ENCODE measurements at regions not wholly inside any gene's neighbourhood (a gene's known extent, or its start where the extent isn't known, plus 50 kb on each side); places are given as distances from the start of the nearest gene placed in this dataset.

- TF ChIP-seq CTCF (IDR thresholded peaks at IDR 0.05) (no peak), POLR2A (IDR thresholded peaks at IDR 0.05) (no peak)
- 79 to 81% methylated on average over 2 of the region's 2 CpGs for WGBS, 2 donors
- no peaks in the 10 kb centered on the region for H3K9me3 ChIP-seq
- no peaks in the 10 kb centered on the region for H3K27me3 ChIP-seq
- no peaks in the 10 kb centered on the region for H3K4me1 ChIP-seq
- H3K4me3 ChIP-seq (replicated peaks in 1 of 3): no peak overlapping the region
- no peaks in the 10 kb centered on the region for H3K36me3 ChIP-seq
- no peak overlapping the region for H3K27ac ChIP-seq
- DNase-seq: no peak
- intact Hi-C loops (cut with DNase I): no loop called here
These were observed 581.1 kb upstream of the SEMA6D start for GRCh38 chr15:47136236-47136635.

- intact Hi-C loops (cut with DNase I): no loop called here
- 57 to 60% methylated on average over 2 of the region's 2 CpGs for WGBS, 2 donors
- Histone ChIP-seq H3K4me1 (no peaks in the 10 kb centered on the region), H3K4me3 (replicated peaks in 1 of 3) (no peak overlapping the region), H3K9me3 (no peaks in the 10 kb centered on the region), H3K27me3 (no peaks in the 10 kb centered on the region), H3K36me3 (no peaks in the 10 kb centered on the region), H3K27ac (no peak overlapping the region)
- no peak for TF ChIP-seq CTCF (IDR thresholded peaks at IDR 0.05)
- TF ChIP-seq POLR2A (IDR thresholded peaks at IDR 0.05): no peak
- no peak for DNase-seq
These were observed 577.3 kb upstream of the SEMA6D start for GRCh38 chr15:47139965-47140364.

GRCh38 chr15:47157827-47158226 is 559.5 kb upstream of the SEMA6D start:
- no peak for DNase-seq
- H3K36me3 ChIP-seq: no peaks in the 10 kb centered on the region
- TF ChIP-seq POLR2A (IDR thresholded peaks at IDR 0.05): no peak
- TF ChIP-seq CTCF (IDR thresholded peaks at IDR 0.05): no peak
- intact Hi-C loops (cut with DNase I): no loop called here
- no peak overlapping the region for H3K4me3 ChIP-seq (replicated peaks in 1 of 3)
- no peak overlapping the region for H3K27ac ChIP-seq
- no peaks in the 10 kb centered on the region for H3K27me3 ChIP-seq
- H3K9me3 ChIP-seq: no peaks in the 10 kb centered on the region
- 76 to 83% methylated on average over 4 of the region's 4 CpGs for WGBS, 2 donors
- no peaks in the 10 kb centered on the region for H3K4me1 ChIP-seq

- Histone ChIP-seq H3K27ac (no peak overlapping the region), H3K36me3 (no peaks in the 10 kb centered on the region), H3K4me1 (no peaks in the 10 kb centered on the region), H3K9me3 (no peaks in the 10 kb centered on the region), H3K4me3 (replicated peaks in 1 of 3) (no peak overlapping the region), H3K27me3 (no peaks in the 10 kb centered on the region)
- TF ChIP-seq CTCF (IDR thresholded peaks at IDR 0.05): no peak
- no peak for TF ChIP-seq POLR2A (IDR thresholded peaks at IDR 0.05)
- no peak for DNase-seq
- 80 to 82% methylated on average over 2 of the region's 2 CpGs for WGBS, 2 donors
- intact Hi-C loops (cut with DNase I): no loop called here
These were observed 558.7 kb upstream of the SEMA6D start for GRCh38 chr15:47158573-47158972.

GRCh38 chr15:47177177-47177576 is 540.1 kb upstream of the SEMA6D start:
- WGBS, 2 donors: 85% methylated on average over 3 of the region's 3 CpGs
- Histone ChIP-seq H3K4me3 (replicated peaks in 1 of 3) (no peak overlapping the region), H3K4me1 (no peaks in the 10 kb centered on the region), H3K9me3 (no peaks in the 10 kb centered on the region), H3K27me3 (no peaks in the 10 kb centered on the region), H3K27ac (no peak overlapping the region), H3K36me3 (no peaks in the 10 kb centered on the region)
- no peak for TF ChIP-seq CTCF (IDR thresholded peaks at IDR 0.05)
- no peak for TF ChIP-seq POLR2A (IDR thresholded peaks at IDR 0.05)
- intact Hi-C loops (cut with DNase I): no loop called here
- no peak for DNase-seq

Measured in thyroid gland (tissue), 4 donors.